NCI-H526 treated with DMSO at 0.1 percent for 48 hours (cell line): ENCODE measurements at regions not wholly inside any gene's neighbourhood (a gene's known extent, or its start where the extent isn't known, plus 50 kb on each side); places are given as distances from the start of the nearest gene placed in this dataset.
A peak's percentile ranks its signal among the peaks of the same experiment; 100 is the strongest.

ENCODE experiments used
- DNase-seq: peaks from one replicate; lab custom pipeline; 2025; lab: John Stamatoyannopoulos, UW

GRCh38 chr2:16118611-16119590 is 178.6 kb downstream of the MYCN start:
- no peak for DNase-seq

DNA sequence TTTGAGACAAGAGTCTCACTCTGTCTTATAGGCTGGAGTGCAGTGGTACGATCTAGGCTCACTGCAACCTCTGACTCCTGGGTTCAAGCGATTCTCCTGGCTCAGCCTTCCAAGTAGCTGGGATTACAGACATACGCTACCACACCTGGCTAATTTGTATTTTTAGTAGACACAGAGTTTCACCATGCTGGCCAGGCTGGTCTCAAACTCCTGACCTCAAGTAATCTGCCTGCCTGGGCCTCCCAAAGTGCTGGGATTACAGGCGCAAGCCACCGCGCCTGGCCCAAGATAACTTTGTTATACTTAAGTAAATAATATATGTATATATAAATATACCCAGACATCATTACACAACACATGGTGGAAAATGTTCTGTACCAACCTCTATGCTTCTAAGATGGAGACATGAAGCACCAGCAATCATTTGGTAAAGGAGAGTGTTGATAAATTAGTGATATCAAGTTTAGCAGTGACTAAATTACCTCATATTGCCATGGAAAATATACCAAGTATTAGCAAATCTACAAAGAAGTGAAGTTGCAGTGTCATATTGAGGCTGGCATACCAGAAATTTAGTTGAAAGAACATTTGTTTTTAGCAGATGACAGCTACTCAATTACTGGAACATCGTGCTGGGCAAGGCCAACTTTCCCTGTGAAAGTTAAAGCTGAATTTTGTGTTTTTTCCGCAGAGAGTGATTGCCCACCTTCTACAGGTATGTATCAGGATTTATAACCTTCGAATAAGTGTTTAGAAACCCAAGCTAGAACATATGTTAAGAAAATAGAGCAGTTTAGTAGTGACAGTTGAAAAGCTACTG is 177.7 kb downstream of the MYCN start:
- DNase-seq: no peak

DNA sequence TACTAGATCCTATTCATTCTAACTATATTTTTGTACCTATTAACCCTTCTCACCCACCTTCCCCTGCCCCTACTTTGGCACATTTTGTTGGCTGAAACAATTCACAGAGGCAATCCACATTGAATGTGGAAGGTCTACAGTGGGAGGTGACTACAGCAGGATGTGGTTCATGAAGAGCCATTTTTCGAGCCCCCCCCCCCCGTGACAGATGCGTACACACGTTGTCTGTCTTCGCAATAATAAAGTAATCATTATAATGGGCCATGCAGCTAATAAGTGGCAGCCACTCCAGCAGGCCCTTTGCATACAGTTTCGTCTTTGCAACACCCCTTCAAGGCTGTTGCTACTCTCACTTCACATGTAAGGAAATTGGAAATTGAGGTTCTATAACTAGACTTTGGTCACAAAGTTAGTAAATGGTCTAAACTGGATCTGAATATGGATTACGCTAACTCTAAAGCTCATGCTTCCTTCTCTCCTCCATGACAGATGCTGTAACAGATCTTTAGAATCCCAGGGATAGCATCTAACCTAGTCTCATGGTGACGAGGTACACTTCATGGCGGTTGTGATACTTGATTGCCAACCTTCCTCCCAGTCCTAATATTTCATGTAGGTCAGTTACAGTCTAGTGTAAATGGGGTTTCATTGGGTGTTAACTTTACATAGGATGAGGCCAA is 176.8 kb downstream of the MYCN start:
- DNase-seq: no peak

DNA sequence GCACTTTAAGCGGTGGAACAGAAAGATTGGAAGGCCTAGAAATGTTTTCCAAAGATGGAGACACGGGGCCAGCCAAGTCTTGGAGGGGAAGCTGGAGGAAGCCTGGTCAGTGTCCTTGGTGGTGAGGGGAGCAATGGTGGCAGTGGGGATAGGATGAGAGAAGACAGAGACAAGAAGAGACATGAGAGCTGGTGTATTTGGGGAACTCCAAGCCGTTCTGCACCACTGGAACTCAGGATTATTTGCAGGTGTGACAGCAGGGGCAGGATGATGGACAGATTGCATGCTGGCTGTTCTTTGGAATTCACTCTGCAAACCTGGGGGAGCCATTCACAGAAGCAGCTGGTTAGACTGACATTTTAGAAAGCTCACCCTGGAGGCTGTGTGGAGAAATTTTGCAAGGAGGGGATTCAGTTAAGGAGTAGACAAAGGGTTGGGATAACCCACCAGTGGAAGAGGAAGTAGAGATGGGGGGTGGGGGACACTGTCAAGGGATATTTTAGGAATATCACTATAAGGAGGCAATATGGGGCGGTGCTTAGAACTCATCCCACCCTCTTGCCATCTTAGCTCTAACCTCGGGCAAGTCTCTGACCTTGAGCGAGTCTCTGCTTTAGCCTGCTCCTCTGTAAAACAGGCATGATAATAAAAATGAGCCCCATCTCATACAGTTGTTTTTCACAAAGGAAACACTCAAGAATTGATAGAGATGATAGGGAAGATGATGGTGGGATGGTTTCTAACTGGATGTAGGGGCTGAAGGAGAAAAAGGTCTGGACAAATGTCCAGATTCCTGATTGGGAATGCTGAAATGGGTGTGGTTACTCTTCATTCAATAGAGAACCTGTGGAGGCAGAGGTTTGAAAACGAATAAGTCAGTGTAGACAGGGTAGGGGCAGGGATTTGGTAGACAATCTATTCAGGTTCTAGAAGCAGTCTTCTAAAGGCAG is 175.8 kb downstream of the MYCN start:
- DNase-seq: no peak

DNA sequence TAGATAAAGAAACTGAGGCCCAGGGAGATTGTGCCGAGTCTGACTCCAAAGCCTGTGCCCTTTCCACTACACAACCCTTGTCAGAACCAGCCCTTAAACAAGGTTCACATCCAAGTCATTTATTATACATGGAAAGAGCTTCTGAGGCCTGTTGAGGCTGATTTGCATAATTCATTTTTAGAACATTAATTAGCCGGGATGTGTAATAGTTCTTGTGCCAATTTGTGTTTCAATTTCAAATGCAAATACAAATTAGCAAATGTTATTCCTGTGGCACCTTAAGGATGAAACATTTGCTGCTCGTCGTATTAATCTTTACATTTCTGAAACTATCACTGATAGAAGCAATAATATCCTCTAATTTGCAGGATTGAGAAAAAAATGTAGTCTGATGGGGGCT is 174.9 kb downstream of the MYCN start:
- peak; percentile 100 for DNase-seq

DNA sequence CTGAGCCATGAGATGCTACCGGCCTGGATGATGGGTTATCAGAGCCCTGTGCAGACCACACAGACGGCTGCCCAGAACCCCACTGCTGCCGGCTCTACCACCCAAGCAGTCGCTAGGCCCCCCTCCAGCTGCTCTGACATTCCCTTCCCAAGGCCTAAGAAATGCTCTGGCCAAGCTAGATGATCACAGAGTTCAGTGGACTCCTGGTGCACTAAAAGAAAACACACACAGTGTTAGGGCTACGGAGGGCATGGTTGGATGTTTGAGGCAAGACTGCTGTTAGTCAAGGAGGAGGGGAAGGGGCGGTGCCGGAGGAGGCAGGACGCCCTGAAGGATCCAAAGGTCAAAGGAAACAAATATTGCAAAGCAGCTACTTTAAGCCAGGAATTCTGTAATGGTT is 174.5 kb downstream of the MYCN start:
- no peak for DNase-seq

DNA sequence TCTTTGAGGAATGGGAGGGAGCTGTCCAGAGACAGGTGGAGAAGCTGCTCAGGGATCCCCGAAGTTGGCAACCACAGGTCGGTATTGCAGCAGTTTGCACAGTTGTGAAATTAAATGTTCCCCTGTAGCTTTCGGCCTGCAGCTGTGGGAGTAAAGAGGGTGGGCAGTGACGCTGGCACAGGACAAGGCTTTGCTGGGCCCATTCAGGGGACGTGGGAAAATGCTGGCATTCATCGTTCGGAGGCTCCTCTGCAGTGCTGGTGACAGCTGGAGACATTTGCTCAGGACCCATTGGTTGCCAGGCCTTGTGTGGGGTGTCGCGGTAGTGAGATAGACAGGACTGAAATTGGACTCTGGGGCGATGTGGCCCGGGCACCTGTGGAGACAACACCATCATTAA is 173.7 kb downstream of the MYCN start:
- DNase-seq: no peak

- DNase-seq: no peak
Measured at GRCh38 chr2:16113568-16113967, 173.2 kb downstream of the MYCN start.

DNA sequence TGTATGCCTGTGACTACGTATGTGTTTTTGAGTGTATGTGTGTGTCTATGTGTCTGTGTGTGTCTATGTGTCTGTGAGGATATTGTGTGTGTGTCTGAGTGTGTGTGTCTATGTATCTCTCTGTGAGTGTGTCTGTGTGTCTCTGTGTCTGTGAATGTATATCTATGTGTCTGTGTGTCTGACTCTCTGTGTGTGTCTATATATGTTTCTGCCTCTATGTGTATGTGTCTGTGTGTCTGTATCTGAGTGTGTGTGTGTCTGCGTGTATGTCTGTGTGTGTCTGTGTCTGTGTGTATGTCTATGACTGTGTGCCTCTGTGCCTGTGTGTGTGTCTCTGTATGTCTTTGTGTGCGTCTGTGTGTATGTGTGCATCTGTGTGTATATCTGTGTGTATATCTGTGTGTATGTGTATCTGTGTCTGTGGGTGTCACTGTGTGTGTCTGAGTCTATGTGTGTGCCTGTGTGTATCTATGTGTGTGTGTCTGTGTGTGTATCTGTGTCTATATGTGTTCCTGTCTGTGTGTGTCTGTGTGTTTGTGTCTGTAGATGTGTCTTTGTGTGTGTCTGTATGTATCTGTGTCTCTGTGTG is 172.7 kb downstream of the MYCN start:
- DNase-seq: no peak

DNA sequence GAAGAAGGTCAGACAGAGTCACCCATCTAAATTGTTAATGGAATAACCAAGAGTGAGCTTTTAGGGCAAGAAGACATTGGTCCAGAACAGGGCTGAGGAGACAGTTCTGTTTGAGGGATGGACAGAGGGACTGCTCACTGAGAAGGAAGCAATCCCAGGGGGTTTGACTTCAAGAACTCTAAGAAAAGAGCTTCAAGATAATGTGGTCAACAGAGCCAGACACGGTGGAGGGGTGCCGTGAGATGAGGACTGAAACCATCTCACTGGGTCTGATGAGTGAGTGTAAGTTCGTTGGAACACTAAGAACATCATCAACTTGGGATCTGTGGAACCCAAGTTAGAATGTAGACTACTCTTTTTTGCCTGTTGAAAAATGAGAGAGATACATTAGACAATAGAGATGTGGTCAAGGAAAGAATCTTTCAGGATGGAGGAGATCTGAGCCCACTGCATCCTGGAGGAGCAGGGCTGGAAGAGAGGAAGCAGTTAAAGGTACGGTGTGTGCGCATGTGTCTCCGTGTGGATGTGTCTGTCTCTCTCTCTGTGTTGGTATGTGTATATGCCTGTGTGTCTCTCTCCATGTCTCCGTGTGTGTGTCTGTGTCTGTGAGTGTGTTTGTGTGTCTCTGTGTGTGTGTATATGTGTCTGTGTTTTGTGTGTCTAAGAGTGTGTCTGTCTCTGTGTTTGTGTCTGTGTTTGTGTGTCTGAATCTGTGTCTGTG is 172.1 kb downstream of the MYCN start:
- DNase-seq: no peak

GRCh38 chr2:16111838-16112210 is 171.5 kb downstream of the MYCN start:
- no peak for DNase-seq

- DNase-seq: no peak
Measured at GRCh38 chr2:16109821-16110310, 169.5 kb downstream of the MYCN start.

- DNase-seq: no peak
Measured at GRCh38 chr2:16109368-16109820, 169.0 kb downstream of the MYCN start.

DNA sequence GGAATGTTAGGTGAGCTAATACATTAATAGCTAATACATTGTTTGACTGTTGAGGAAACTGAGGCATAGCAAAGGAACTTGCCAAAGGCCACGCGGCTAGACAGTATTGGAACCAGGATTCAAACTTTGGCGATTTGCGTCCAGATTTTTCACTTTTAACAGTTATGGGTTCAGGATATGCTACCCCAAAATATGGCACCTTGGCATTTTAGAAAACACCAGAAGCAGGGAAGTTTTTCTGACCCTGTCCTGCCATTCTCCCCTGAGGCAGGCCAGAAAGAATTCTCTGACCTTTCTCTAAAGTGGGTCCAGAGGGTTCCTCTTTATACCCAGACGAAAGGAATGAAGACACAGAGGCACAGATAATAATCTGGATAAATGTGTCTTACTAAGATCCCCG is 166.9 kb downstream of the MYCN start:
- no peak for DNase-seq

DNA sequence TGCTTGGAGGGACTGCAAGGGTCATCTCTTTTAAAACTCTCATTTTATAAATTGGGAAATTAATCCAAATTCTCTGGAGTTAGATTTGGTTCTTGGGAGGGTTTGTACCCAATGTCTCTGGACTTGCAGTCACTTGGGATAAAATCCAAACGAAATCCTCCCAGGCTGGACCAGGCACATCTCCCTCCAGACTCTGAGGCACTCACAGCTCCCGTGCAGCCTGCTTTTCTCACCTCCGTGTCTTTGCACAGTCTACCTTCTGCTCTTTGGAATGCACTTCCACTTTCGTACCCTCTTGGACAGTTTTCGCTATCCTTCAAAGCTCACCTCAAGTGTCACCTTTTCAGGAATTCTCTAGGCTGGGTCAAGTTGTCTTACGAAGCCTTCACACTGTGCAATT is 166.3 kb downstream of the MYCN start:
- DNase-seq: no peak

- no peak for DNase-seq
Measured at GRCh38 chr2:16105669-16106281, 165.4 kb downstream of the MYCN start.

- DNase-seq: no peak
Measured at GRCh38 chr2:16104949-16105668, 164.8 kb downstream of the MYCN start.

DNA sequence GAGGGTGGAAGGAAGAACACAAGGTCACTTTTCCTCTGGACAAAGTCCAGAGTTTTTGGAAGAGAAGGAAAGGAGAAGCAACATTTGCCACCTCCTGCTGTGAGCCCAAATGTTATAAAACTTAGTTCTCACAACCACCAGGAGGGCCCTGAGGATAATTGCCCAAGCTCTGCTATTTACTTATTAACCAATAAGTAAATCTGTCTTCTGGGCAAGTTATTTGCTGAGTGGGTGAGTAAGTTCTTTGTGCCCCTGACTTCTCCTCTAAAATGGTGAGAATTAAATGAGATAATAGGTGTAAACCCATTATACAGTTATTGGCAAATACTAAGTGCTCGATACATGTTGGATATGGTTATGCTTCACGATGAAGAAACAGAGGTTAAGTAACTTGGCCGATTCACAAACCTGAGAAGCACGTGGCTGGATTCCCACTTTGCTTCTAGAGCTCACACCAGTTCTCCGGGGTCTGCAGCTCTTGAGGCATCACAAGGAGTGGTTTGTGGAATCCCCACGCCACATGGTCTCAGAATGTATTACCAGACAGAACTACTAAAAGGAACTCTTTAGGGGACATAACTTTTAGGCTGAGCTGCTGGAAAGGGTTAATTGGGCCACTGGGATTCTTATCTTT is 164.1 kb downstream of the MYCN start:
- no peak for DNase-seq
